IPS-18c (cell line): ENCODE measurements at regions not wholly inside any gene's neighbourhood (a gene's known extent, or its start where the extent isn't known, plus 50 kb on each side); places are given as distances from the start of the nearest gene placed in this dataset.

Experiments
- H3K4me3 ChIP-seq: 2 replicates; pipeline ENCODE4 v1.7.0; 2013; ENCODE audit warnings: low read depth, mild to moderate bottlenecking, low read length, moderate library complexity; ENCODE audit not compliant: insufficient read depth
- H3K9me3 ChIP-seq: one replicate; pipeline ENCODE4 v1.6.1; 2013; ENCODE audit warnings: mild to moderate bottlenecking, low read length, moderate library complexity; ENCODE audit not compliant: control insufficient read depth, insufficient read depth

DNA sequence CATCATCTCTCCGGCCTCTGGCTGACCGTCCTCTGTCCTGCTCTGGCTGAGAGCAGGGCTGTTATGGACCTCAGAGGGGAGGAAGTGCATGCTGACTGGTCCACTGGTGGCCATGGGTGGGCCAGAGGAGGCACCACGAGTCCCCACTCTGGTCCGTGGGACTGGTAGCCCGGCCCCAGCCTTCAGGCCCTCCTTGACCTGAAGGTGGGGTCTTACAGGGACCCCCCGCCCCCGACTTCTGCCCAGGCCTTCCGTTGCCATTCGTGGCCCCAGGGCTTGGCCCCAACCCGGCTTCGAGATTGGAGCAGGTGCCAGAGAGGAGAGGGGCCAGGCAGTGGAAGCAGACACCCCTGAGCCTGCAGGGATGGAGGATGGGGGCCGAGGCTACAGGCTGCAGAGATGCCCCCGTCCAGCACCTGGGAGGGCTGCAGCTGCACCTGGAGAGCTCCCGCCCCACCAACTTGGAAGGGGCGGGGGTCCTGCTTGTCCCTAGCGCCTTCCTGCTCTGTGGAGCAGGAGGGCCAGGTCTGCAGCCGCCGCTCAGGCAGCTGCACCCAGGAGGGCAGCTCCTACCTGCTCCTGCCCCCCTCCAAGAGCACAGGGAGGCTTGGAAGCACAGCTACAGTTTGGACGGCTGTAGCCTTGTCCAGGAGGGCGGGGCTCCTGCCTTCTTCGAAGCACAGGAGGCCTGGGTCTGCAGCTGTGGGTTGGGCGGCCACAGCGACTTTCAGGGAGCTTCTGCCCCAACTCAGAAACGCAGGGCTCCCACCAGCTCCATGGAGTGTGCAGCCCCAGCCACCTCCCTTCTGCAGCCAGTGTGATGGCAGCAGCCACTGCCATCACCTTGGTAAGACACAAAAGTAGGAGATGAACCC is 142.5 kb downstream of the KLF13 start:
- no peaks in the 10 kb centered on the region for H3K9me3 ChIP-seq
- no peak overlapping the region for H3K4me3 ChIP-seq

DNA sequence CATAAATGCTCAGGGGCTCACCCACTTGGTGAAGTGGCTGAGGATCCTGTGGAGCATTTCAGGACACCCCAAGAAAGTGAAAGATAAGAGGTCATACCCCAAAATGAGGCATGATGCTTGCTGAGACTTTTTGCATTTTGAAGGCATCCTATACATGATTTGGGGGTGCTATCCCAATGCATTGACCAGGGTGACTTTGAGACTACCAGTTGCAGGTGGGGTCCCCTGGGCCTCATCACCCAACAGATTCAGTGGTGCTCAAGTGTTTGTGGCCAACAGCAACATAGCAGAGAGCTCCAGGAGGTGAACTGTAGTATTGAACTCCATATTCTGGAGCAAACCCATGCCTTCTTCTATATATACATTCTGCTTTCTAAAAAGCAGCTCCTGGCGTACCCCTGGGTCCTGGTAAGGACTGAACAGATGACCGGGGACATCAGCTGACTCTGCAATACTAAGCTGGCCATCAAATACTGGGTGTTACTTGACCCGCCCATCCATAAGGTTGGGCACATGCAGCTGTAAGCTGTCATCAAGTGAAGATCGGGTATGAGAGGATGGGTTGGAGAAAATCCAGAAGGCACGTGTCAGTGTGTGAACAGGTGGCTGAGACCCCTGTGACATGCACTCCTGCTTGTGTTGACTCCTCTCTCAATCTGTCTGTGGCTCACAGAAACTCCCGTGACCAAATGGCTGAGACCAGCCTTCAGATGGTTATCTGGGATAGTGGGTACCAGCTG is 143.3 kb downstream of the KLF13 start:
- Histone ChIP-seq H3K9me3 (no peaks in the 10 kb centered on the region), H3K4me3 (no peak overlapping the region)

DNA sequence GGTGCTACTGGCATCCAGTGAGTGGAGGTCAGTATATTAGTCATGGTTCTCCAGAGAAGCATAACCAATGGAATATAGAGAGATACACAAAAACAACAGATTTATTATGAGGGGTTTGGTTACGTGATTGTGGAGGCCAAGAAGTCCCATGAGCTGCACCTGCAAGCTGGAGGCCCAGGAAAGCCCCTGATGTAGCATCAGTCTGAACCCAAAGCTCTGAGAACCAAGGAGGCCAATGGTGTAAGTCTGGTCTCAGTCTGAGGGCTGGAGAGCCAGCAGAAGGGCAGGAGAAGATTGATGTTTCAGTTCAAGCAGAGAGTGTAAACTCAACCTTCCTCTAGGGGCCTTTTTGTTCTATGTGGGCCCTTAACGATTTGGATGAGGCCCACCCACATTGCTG is 144.1 kb downstream of the KLF13 start:
- H3K9me3 ChIP-seq, result no peaks in the 10 kb centered on the region
- no peak overlapping the region for H3K4me3 ChIP-seq

DNA sequence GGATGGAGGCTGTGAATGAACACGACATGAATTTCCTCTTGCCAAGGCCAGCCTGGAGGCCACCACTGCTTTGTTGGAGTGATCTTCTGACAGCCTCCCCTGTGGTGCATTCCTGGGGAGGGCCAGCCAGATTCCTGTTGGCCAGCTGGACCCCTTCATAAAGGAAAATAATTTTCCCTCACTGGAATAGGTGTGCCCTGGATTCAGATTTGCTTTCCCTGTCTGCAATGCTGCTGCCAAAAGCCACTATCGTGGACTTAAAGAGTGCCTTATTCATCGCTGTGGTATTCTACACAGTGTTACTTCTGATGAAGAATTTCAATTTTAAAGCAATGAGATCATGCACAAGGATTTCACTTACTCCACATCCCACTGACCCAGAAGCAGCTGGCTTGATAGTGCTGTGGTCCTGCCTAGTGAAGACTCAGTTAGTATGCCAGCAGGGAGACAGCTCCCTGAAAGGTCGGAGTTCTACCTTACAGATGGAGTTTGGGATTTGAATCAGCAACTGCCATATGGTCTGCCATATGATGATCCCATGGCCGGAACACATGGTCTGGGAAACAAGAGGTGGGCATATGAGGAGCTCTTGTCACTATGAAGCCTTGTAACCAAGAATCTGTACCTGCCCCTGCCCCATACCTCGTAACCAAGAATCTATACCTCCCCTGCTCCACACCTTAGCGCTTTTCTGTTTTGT is 145.2 kb downstream of the KLF13 start:
- Histone ChIP-seq H3K9me3 (no peaks in the 10 kb centered on the region), H3K4me3 (no peak overlapping the region)

DNA sequence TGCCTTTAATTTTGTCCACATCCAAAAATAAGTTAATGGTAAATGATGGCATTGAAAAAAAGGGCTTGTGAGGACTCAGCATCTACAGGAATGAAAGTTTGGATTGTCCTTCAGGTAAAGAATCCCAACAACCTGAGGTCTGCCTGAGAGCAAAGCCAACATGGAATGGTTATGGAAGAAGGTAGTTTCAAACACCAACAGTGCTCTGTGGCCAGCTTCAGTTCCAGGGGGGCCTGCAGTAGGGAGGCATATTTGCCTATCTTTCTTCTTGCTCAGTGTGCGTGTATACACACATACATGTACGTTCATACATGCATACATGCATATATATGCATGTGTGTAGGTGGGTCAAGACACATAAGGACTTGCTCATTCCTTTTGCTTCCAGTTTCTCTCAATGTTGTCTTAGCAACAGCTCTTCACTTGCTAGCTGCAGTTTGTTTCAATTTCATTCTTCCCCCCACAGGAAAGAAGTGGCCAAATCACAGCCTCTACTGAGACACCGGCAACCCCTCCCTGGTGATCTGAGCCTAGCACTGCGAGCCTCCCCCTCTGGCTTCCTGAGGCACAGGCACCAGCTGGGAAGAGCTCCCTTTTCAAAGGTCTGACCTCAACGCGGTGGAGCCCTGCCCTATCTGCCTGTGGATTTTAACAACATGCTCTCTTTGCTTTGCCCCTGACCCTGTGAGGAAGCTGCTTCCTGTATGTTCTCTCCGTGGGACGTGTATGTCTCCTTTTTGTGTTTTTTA is 146.2 kb downstream of the KLF13 start:
- Histone ChIP-seq H3K4me3 (no peak overlapping the region), H3K9me3 (no peaks in the 10 kb centered on the region)

DNA sequence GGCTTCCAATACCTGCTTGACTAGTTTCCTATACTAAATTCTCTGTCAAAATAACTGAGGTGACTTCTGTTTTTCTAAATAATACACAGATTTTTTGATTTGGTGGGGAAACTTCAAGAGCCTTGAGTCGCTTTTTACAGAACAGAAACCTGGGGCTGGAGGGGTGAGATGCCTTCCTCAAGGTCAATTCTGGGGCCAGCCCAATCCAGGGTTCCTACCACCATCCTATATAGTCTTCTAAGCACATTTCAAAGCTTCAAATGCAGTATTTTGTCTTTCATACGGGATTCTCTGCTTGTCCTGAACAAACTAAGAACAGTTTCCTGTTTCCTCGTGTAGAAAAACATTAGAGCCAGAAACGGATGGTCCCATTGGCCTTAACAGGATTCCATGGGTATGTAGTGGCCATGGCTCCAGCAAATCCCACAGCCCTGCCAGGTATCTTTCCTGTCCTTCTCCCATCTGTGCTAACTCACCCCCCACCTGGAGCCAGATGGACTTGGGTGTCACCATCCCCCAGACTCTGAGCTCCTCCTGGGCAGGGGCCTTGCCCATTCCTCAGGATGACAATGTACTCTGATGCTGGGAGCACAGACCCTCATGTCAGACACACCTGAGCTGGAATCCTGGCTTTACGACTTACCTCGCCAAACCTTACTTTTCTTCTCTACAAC is 146.9 kb downstream of the KLF13 start:
- Histone ChIP-seq H3K9me3 (no peaks in the 10 kb centered on the region), H3K4me3 (no peak overlapping the region)

DNA sequence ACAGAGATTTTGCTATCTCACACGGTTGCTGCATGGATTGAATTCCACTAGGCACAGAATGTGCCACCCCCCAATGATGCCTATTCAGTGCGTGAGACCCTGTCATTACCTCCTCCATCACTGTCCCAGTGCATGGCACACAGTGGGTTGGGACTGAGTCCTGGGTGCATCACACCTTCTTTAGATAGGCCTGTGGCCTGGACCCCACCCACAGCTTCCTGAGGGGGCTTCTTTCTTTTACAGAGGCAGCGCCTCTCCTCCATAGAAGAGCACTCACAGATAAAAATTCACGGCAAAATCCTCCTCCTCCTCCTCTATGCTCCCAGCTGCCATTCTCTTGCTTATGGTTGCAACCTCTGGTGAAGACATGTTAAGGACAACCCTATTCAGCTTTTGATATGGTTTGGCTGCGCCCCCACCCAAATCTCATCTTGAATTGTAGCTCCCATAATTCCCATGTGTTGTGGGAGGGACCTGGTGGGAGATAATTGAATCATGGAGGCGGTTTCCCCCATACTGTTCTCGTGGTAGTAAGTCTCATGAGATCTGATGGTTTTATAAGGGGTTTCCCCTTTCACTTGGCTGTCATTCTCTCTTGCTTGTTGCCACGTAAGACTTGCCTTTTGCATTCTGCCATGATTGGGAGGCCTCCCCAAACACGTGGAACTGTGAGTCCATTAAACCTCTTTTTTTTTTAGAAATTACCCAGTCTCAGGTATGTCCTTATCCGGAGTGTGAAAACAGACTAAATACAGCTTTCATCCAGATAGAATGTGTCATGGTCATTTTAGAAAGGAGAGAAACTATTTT is 147.6 kb downstream of the KLF13 start:
- Histone ChIP-seq H3K4me3 (no peak overlapping the region), H3K9me3 (no peaks in the 10 kb centered on the region)

DNA sequence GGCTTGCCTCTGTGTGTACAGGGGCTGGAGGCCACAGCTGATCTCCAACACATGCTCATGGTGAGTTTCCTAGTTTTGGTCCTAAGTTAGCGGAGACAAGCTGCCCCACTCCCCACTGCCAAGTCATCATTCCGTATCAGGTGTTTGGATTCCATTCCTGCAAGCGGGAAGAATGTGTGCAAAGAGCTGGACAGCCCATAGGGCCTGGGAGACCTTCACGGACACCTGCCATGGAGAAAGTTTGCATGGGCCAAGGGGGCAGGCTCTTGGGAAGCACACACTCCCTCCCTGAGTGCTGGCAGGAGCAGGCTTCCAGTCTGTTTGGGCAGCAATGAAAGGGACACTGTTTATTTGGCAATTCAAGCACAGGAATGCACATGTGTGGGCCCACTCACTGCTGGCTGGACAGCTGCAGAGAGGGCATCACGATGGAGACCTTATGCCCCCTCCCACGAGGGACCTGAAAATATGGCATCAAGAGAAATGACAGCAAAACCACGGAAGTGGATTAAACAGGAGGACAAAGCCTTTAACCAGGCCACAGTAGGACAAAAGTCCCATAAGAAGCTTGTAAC is 149.7 kb downstream of the KLF13 start:
- no peak overlapping the region for H3K4me3 ChIP-seq
- H3K9me3 ChIP-seq, result no peaks in the 10 kb centered on the region

DNA sequence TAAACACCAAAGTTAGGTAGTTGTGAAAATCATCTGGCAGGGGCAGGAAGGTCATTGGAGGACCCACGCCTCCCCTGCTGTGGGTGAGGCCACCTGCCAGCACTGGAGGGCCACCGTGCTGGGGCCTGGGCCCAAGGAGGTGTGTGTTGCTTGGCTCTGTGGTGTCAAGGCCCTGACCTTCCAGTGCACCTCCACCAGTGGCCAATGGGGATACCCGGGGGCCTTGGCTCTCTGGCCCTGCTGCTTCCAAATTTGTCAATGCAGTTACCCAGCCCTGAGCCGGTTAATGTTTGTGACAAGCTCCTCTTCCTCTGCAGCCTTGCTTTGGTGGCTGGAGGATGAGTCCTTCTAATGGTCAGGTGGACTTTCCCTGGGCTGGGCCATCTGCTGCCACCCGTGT is 150.2 kb downstream of the KLF13 start:
- no peak overlapping the region for H3K4me3 ChIP-seq
- H3K9me3 ChIP-seq, result no peaks in the 10 kb centered on the region

DNA sequence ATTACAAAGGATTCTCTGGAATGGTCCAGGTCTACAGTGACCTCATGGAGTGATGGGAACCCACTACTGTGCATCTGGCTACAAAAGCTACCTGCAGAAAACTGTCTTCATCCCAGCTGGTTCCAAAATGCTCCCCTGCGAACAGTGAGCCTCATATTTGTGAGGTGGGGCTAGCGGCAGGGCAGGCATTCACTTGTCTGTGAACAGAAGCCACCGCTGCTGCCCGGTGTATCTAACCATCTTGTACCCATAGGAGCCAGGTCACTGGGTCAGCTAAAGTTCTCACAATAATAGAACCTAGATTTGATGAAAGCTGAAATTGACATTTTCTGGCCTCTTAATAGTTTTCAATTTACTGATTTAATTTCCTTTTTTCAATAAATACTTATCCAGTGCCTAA is 150.7 kb downstream of the KLF13 start:
- Histone ChIP-seq H3K9me3 (no peaks in the 10 kb centered on the region), H3K4me3 (no peak overlapping the region)

DNA sequence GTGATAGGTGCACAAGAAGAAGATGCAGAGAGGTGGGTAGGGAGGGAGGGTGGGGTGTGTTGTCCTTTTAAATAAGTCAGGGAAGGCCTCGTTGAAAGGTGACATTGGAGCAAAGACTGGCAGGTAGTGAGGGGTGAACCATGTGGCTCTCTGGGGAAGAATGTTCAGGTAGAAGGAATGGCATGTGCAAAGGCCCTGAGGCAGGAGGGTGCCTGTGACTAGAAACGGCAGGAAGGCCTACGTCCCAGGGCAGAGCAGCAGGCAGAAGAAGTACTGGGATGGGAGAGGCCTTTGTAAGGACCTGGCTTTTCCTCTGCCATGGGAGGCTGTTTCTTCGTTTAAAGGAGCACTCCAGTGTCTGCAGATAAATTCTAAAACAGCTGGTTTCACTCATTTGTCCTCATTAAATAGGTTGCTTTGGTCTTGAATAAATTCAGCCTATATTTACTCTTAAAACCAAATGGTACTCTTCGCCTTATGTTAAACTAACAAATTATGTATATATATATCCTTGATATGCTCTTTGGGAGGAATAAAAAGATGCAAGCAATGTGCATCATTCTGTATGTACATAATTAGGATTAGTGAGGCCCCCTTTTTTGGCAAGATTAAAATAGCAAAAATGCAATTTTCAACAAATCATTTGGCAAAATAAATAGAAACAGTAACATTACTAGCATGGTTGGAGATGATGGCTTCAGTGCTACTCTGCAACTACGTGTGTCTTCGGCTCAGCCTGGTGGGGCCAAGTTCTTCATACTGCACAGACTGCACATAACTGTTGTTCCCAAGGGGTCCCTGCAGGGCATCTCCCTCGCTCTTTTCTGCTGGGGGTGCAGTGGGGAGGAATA is 151.4 kb downstream of the KLF13 start:
- Histone ChIP-seq H3K4me3 (no peak overlapping the region), H3K9me3 (no peaks in the 10 kb centered on the region)

DNA sequence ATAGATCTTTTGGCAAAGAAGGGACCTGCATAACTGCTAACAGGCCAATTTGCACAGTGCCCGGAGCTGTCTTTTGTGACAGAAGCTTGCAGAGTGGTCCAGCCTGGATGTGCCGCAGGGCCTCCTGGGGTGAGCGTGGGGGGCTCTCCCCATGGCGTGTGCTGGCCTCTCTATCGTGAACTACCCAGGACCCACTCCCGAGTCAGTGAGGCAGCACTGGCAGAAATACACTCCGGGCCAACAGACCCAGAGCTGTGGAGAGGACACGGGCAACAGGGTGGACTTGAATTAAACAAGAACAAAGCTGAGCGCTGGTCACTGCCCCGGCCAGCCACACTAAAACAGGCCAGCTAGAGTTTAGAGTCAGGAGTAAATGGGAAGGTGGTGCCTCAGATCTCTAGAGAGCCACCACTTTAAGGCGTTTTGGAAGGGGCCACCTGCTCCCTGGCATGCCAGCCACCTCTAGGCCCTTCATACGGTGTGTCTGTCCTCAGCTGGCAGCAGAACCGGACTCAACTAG is 152.1 kb downstream of the KLF13 start:
- no peaks in the 10 kb centered on the region for H3K9me3 ChIP-seq

DNA sequence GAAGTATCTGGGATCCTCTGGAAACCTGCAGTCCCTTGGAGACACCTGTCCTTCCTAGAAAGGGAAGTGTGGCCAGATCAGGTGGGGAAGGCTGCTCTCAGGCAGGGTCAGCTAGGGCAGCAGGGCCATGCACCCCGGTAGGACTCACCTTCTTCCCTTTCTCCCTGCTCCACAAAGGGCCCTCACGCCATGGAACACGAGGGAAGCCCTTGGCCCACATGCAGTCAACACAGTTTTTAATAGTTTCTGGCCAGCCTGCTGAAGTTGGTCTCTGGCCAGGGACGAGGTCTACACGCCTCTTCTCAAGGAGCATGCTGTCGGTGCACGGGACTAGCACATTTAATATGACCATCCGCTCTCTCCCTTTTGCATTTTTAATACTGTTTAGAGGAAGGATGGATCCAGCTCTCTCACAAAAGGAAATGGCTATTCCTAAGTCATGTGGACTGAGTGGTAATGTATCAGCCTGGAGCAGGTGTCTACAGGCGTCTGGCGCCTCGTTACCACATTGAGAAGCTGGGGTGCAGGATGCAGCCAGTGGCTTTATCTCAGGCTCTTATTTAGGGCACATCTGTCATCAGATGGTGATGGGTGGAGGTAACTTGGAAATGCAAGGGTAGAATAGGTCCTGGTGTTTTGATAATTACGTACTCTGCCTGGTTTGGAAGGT is 153.9 kb downstream of the KLF13 start:
- Histone ChIP-seq H3K4me3 (no peak overlapping the region), H3K9me3 (peaks cover 9% of the 10 kb centered on the region)

More for the DNA sequence above, 152.1 kb downstream of the KLF13 start:
- no peak overlapping the region for H3K4me3 ChIP-seq

DNA sequence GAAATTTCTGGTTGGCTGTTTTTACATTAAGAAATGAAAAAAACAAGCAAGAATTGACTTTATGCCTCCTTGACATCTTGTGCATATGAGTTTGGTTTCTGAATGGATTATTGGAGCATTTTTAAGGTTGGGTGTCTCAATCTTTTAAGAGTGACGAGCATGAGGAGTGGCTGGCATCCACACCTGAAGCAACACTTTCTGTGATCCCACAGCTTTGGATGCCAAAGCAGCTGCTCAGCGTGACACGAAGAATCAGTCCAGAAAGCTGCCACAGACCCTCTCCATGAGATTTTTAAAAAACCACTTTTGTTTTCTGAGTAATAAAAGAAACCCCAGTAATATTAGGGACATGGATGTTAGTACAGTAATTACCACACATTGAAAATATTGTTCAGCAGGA is 154.5 kb downstream of the KLF13 start:
- H3K4me3 ChIP-seq, result no peak overlapping the region
- peaks cover 9% of the 10 kb centered on the region for H3K9me3 ChIP-seq
